ENCODE measurements at regions not wholly inside any gene's neighbourhood (a gene's known extent, or its start where the extent isn't known, plus 50 kb on each side); places are given as distances from the start of the nearest gene placed in this dataset.

DNA sequence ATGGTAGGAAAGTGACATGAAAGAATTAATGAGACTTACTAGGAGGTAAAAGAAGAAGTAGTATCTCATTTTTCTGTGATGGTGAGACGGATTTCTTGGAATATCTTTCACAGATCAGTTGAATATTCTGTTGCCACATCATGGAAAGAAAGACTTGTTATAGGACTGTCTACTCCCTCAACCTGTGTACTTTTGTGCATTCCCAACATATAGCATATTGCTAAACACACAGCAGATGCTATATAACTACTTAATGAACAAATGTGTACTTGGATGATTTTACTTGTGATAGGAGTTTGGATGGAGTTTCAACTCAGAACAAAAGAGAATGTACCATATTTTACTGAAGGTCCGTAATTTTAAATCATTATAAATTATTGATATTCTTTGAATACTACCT, 128.5 kb downstream of the LURAP1L start:
- no peak for ATAC-seq (ENCODE audit: insufficient read depth, low FRiP score)

DNA sequence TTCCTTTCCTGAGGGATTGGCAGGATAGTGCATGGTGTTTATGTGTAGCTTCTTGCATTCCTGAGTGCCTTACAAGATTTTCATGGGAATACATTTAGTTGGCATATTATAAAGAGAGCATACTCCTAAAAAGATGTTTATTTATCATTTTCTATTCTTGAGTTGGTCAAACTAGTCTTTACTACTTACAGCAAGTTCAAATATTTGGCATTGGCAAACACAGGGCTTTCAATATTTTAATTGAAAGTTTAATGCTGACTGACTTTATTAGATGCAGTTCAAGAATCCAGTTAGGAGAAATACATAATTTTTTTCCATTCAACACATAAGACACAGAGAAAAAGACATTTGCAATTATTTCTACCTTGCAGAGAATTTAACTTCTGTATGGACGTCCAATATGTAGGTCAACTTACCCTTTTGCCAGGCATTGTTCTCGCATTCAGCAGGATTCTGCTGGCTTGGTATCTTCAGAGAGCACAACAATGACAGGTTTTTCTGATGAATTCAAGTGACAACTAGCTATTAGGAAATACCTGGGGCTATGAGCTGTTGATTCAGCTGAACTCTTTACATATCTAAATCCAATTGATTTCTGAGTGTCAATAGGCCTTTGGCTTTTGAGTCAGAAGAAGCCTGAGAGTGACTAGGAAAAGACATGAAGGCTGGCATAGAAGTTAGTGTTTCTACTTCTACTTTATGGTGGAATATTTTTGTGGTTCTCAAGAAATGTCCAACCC, 129.6 kb downstream of the LURAP1L start:
- H3K4me1 ChIP-seq (ENCODE audit: control insufficient read depth in 5 of 5, insufficient read depth in 5 of 5, low read length in 5 of 5), result no peaks in the 10 kb centered on the region
- WGBS, 2 donors, result 86 to 88% methylated on average over 2 of the region's 2 CpGs
- peaks cover under 1 to 7% (median 3%) of the 10 kb centered on the region in 4 donors for H3K9me3 ChIP-seq (ENCODE audit: control insufficient read depth in 4 of 4, insufficient read depth in 3 of 4, low read length in 3 of 4)
- no peak overlapping the region for H3K9ac ChIP-seq (ENCODE audit: insufficient read depth in 1 of 2, low read length in 2 of 2)
- no peaks in the 10 kb centered on the region for H3K36me3 ChIP-seq (ENCODE audit: control insufficient read depth in 4 of 4, insufficient read depth in 4 of 4, low read length in 4 of 4)
- ATAC-seq (ENCODE audit: insufficient read depth, low FRiP score), result no peak
- DNase-seq, result no peak
- no peak overlapping the region for H3K27ac ChIP-seq (ENCODE audit: low read depth in 1 of 2, low read length in 1 of 2)
- no peaks in the 10 kb centered on the region for H3K27me3 ChIP-seq (ENCODE audit: control insufficient read depth in 3 of 3, insufficient read depth in 3 of 3, low read length in 2 of 3)
- H3K4me3 ChIP-seq, result no peak overlapping the region
- TF ChIP-seq, protein P1, sequence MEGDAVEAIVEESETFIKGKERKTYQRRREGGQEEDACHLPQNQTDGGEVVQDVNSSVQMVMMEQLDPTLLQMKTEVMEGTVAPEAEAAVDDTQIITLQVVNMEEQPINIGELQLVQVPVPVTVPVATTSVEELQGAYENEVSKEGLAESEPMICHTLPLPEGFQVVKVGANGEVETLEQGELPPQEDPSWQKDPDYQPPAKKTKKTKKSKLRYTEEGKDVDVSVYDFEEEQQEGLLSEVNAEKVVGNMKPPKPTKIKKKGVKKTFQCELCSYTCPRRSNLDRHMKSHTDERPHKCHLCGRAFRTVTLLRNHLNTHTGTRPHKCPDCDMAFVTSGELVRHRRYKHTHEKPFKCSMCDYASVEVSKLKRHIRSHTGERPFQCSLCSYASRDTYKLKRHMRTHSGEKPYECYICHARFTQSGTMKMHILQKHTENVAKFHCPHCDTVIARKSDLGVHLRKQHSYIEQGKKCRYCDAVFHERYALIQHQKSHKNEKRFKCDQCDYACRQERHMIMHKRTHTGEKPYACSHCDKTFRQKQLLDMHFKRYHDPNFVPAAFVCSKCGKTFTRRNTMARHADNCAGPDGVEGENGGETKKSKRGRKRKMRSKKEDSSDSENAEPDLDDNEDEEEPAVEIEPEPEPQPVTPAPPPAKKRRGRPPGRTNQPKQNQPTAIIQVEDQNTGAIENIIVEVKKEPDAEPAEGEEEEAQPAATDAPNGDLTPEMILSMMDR (IDR thresholded peaks at IDR 0.05; ENCODE audit: control extremely low read depth, extremely low read depth), result no peak

More for the DNA sequence above, 128.5 kb downstream of the LURAP1L start:
- TF ChIP-seq, protein P1 (IDR thresholded peaks at IDR 0.05; ENCODE audit: control extremely low read depth, extremely low read depth), result no peak
- no peaks in the 10 kb centered on the region for H3K27me3 ChIP-seq (ENCODE audit: control insufficient read depth in 3 of 3, insufficient read depth in 3 of 3, low read length in 2 of 3)
- H3K36me3 ChIP-seq (ENCODE audit: control insufficient read depth in 4 of 4, insufficient read depth in 4 of 4, low read length in 4 of 4), result no peaks in the 10 kb centered on the region
- H3K9me3 ChIP-seq (ENCODE audit: control insufficient read depth in 4 of 4, insufficient read depth in 3 of 4, low read length in 3 of 4), result peaks cover 2 to 7% (median 3%) of the 10 kb centered on the region in 4 donors
- H3K9ac ChIP-seq (ENCODE audit: insufficient read depth in 1 of 2, low read length in 2 of 2), result no peak overlapping the region
- DNase-seq, result no peak
- no peak overlapping the region for H3K4me3 ChIP-seq
- no peak overlapping the region for H3K27ac ChIP-seq (ENCODE audit: low read depth in 1 of 2, low read length in 1 of 2)
- no peaks in the 10 kb centered on the region for H3K4me1 ChIP-seq (ENCODE audit: control insufficient read depth in 5 of 5, insufficient read depth in 5 of 5, low read length in 5 of 5)
- WGBS, 2 donors, result 90 to 92% methylated on average over 2 of the region's 2 CpGs

DNA sequence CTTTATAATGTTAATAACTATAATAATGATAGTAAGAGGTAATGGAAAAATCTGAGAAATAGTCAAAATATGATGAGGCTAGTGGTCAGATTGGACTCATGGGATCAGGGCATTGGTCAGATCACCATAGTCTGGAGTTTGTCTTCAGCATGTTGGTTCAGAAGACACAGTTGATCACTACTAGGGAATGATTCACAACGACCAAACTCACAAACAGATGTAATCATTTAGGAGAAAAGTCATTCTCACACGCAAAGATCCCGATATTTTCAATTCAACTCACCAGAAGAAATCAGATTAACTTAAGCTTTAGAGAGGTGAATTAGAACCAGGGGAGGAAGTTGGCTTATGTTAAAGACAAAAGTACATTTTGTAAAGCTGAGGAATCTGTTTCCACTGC, 131.8 kb downstream of the LURAP1L start:
- H3K4me1 ChIP-seq (ENCODE audit: control insufficient read depth in 5 of 5, insufficient read depth in 5 of 5, low read length in 5 of 5), result no peaks in the 10 kb centered on the region
- no peak for ATAC-seq (ENCODE audit: insufficient read depth, low FRiP score)

More for the DNA sequence above, 131.8 kb downstream of the LURAP1L start:
- H3K27me3 ChIP-seq (ENCODE audit: control insufficient read depth in 3 of 3, insufficient read depth in 3 of 3, low read length in 2 of 3), result no peaks in the 10 kb centered on the region
- DNase-seq, result no peak
- TF ChIP-seq, protein P1 (IDR thresholded peaks at IDR 0.05; ENCODE audit: control extremely low read depth, extremely low read depth), result no peak
- no peak overlapping the region for H3K4me3 ChIP-seq
- no peak overlapping the region for H3K27ac ChIP-seq (ENCODE audit: low read depth in 1 of 2, low read length in 1 of 2)
- no peak overlapping the region for H3K9ac ChIP-seq (ENCODE audit: insufficient read depth in 1 of 2, low read length in 2 of 2)
- 82 to 85% methylated on average over 3 of the region's 3 CpGs for WGBS, 2 donors
- H3K9me3 ChIP-seq (ENCODE audit: control insufficient read depth in 4 of 4, insufficient read depth in 3 of 4, low read length in 3 of 4), result no peaks in the 10 kb centered on the region
- no peaks in the 10 kb centered on the region for H3K36me3 ChIP-seq (ENCODE audit: control insufficient read depth in 4 of 4, insufficient read depth in 4 of 4, low read length in 4 of 4)

Data from lung (tissue), 11 donors.